IPS DF 4.7 (cell line): ENCODE measurements at regions not wholly inside any gene's neighbourhood (a gene's known extent, or its start where the extent isn't known, plus 50 kb on each side); places are given as distances from the start of the nearest gene placed in this dataset.

Experiments
- DNase-seq: peaks from one replicate; pipeline ENCODE4 v3.0.0-alpha.2; 2013; ENCODE audit warnings: low spot score; ENCODE audit errors: extremely low read depth

DNA sequence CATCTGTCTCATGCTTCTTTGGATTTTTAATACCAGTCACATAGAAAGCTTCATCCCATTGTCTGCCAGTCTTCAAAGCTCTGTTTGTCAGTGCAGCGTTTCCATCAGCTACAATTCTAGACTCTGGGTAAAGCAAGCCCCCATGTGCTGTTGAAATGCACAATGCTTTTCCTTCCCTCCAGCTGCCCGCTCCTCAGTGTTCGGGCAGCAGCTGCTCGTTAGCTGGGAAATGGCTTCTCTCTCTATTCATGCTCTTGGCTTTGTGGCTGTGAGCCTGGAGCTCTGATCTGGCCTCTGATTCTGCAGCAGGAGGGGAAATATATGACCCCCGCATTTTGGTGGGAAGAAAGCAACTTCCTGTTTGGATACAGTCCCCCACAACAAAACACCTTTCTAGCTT, 213.0 kb upstream of the CDYL start:
- no peak for DNase-seq

DNA sequence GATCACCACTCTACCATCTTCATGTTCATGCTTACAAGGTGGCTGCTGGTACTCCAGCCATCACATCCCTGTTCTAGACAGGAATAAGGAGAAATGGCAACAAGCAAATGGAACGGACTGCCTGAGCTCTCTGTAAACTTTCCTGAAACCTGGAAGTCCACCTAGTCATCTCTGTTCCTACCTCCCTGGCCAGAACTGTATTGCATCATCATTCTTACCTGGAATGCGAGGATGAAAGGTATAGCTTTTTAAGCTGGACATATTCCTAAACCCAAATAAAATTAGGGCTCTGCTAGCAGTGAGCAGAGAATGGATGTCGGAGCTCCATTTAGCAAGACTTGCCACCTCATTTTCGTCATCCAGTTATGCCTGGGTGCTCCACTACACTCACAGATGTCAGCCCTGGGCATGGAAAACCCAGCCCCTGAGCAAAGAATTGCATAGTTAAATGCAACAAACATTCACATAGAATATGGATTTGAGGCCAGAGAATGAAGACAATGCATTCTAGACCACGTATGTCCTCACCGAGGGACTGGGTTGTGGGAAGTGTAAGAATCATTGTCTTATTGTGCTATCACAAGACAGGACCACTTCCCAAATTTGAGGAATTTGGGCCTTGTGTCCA, 214.3 kb upstream of the CDYL start:
- no peak for DNase-seq

GRCh38 chr6:4561078-4561435, 215.1 kb upstream of the CDYL start:
- no peak for DNase-seq

DNA sequence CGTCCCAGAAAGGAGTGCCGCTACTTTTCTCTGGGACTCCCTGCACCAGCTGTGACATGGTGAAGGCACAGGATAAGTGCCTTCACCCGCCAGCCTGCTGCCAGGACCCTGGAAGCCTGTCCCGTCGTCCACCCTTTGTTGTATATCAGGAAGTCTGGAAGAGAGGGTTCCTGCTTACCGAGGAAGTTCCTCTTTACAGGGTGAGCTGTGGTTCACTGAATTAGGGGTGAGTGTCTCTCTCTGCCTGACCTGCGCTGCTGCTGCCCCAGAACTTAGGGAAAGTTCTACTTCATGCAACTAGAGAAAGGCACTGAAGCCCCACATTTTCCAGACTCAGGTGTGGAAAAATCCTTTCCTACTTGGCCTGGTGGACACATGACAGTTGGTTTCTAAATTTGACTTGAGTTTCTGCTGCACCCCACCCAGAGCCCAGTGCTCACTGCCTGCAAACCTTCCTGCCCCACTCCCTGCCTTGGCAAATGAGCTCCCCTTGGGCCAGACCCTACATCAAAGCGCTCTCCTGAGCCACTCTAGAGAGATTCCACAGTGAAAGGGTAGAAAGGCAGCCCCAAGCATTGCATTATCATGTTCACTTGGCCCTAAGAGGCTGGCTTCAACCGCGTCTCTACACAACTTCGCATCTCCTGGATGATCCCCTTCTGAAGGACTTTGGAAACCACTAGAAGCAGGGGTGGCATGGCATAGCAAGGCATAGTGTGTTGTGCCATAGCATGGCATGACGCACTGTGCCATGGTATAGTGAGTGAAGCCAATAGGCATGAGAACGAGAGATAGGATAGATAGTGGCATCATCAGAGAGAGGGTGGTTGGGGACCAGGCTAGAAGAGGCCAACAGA, 215.8 kb upstream of the CDYL start:
- DNase-seq = no peak

DNA sequence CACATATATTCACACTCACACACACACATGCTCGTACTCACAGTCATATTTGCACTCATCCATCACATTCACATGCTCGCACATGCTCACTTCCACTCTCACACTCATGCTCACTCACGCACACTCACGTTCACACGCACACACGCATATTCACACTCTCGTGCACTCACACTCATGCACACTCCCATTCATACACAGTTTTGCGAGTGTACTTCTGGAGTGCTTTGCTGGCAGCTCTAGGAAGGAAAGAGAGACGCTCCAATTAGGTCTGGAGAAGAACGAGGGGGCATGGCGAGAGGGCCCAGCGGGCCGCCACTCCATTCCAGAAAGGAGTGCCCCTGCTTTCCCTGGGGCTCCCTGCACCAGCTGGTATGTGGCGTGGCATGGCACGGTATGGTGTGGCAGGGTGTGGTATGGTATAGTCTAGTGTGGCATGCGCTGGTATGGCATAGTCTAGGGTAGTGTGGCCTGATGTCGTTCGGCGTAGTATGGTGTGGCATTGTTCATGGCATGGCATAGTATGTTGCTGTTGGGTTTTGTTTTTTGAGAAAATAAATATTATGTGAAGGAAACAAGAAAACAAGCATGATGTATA, 216.8 kb upstream of the CDYL start:
- DNase-seq = no peak

GRCh38 chr6:4554645-4555044, 221.6 kb upstream of the CDYL start:
- no peak for DNase-seq

- DNase-seq = no peak
These were observed 222.8 kb upstream of the CDYL start for GRCh38 chr6:4553387-4553786.

DNA sequence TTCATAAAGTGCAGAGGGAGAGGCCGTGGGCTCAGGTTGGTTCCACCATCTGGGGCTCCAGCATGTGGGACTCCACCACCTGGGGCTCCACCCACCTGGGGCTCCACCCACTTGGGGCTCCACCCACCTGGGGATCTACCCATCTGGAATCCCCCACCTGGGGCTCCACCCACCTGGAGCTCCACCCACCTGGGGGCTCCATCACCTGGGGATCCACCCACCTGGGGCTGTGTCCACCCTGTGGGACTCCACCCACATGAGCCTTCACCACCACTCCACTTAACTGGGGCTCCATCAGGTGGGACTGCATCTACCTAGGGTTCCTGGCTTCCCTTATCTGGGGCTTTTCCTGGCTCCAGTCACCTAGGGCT, 226.0 kb upstream of the CDYL start:
- no peak for DNase-seq

- no peak for DNase-seq
These were observed 226.5 kb upstream of the CDYL start for GRCh38 chr6:4549556-4550226.

GRCh38 chr6:4545893-4546292, 230.3 kb upstream of the CDYL start:
- no peak for DNase-seq

GRCh38 chr6:4543596-4543995, 232.6 kb upstream of the CDYL start:
- no peak for DNase-seq

DNA sequence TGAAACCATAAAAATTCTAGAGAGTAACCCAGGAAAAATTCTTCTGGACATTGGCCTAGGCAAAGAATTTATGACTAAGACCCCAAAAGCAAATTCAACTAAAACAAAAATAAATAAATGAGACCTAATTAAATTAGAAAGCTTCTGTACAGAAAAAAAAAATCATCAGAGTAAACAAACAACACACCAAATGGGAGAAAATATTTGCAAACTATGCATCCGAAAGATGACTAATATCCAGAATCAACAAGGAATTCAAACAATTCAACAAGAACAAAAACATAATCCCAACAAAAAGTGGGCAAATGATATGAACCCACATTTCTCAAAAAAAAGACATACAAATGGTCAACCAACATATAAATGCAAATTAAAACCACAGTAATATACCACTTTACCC, 242.6 kb upstream of the CDYL start:
- DNase-seq = no peak

DNA sequence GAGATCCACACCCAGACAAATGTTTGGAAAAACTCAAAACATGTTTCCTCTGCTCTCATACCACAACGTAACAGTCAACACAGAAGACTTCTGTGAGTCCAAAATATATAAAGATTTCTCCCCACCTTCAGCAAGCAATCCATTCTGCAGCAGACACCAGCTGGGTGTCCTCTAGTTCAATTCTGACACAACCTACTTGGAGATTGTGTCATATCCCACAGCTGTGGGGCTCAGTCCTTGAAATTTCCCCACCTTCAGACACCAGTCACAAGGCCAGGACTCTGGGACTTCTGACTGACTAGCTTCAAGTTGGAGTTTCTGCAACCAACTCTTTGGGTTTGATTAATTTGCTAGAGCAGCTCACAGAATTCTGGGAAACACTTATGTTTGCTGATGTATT, 244.8 kb upstream of the CDYL start:
- no peak for DNase-seq

DNA sequence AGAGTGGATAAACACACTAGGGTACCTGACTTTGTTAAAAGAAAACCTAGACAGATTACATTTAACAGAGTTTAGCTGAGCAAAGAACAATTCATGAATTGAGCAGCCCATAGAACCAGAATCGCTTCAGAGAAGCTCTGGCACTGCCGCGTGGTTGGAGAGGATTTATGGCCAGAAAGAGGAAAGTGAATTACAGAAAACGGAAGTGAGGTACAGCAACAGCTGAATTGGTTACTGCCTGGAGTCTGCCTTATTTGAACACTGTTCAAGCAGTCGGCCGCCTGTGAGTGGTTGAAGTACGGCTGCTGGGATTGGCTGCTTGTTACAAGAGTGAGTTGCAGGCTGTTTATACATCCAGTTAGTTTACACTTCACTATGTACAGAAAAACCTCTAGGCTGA, 253.8 kb upstream of the CDYL start:
- DNase-seq = no peak

DNA sequence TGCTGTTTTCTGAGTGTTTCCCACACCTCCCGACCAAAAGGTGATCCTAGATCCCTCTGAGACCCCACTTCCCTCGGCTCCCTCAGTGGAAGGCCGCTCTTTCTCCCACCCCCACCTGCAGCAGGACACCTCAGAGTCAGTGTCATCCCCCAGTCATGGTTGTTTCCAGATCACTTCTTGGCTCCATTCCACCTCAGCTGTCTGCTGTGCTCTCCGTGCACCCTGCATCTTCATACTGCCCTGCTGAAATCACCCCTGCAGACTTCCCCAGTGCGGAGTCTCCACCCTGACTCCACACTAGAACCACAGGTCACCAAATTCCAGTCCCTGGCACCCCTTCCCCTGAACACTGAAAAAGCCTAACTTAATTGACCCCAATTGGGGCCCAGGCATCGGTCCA, 255.1 kb upstream of the CDYL start:
- no peak for DNase-seq

DNA sequence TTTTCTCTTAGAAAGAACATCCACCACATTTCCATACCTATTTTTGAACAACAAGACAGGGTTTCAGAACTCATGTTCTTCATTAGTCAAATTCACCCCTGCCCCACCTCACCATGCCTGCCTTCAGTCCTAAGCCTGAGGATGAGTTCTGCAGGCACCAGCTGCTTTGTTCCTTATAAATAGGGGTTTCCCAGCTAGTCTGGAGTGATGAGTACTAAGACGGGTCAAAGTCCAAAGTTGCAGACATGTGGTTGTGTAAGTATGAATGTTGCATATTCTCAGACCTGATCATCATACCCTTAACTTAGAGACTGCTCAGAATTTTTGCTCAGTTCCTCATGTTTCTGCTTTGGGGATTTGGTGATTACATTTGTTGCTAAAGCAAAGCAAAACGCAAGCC, 257.7 kb upstream of the CDYL start:
- no peak for DNase-seq

- no peak for DNase-seq
These were observed 260.0 kb upstream of the CDYL start for GRCh38 chr6:4516206-4516605.

DNA sequence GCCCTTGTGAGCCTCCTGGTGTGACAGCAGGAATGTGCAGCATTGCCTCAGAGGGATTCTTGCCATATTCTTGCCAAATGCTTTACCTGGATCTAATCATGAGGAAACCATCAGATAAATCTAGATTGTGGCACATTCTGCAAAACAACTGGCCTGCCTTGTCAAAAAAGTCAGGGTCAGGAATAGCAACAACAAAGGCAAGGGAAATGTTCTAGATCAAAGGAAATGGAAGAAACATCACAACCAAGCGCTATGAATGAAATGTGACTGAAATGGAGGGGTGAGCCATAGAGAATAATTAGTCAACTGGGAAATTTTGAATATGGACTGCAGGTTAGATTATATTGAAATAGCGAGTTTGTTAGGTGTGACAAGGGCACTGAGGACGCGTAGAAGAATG, 262.6 kb upstream of the CDYL start:
- DNase-seq = no peak

DNA sequence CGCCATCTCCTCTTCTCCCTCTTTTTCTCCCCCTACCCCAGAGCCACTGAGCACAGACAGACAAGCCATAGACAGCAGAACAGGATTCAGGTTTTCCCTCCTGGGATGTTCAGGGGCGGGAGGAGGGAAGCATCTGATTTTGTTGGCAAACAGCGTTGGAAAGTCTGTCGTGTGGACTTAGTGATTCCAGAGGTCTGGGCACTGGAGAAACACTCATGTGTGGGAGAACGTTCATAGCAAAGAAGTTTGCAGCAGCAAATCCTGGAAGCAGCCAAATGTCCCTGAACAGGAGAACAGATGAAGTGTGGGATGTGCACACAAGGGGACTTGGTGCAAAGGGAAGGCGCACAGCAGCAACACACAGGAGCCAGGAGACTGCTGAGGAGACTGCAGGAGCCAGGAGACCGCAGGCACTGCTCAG, 264.1 kb upstream of the CDYL start:
- no peak for DNase-seq

DNA sequence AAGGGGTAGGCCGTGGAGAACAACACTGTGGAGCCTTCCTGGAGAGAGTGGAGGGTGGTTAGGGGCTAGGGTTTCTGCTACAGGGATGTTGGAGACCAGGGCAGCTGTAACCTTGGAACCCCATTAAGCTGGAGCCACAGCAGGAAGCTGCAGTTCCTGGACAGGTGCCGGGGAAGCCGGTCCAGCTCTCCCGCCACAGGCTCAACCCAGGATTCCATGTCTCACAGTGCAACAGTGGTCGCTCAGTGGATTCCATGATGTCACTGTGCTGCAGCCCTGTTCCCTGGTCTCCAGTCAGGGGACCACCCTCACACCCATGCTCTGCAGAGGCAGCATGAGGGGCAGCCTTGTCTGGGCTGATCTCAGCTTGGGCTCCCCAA, 264.6 kb upstream of the CDYL start:
- DNase-seq = no peak

GRCh38 chr6:4510906-4511640, 265.1 kb upstream of the CDYL start:
- no peak for DNase-seq

- DNase-seq = no peak
These were observed 265.9 kb upstream of the CDYL start for GRCh38 chr6:4510317-4510716.
